Mesendoderm (in vitro differentiated cells): ENCODE measurements at regions not wholly inside any gene's neighbourhood (a gene's known extent, or its start where the extent isn't known, plus 50 kb on each side); places are given as distances from the start of the nearest gene placed in this dataset.

Experiments
- DNase-seq: peaks from one replicate; pipeline ENCODE4 v3.0.0; 2013
- H2AK5ac ChIP-seq: 2 replicates; pipeline ENCODE4 v1.6.1; 2013; ENCODE audit warnings: low read length, inconsistent platforms
- H2BK120ac ChIP-seq: 2 replicates; pipeline ENCODE4 v1.6.1; 2013; ENCODE audit warnings: low read depth, mild to moderate bottlenecking, low read length, moderate library complexity, mixed read lengths
- H2BK15ac ChIP-seq: replicated peaks from 2 replicates; pipeline ENCODE4 v1.6.1; 2013; ENCODE audit warnings: low read depth, mild to moderate bottlenecking, moderate library complexity
- H2BK5ac ChIP-seq: 2 replicates; pipeline ENCODE4 v1.6.1; 2013; ENCODE audit warnings: low read length, inconsistent platforms
- H3K18ac ChIP-seq: 2 replicates; pipeline ENCODE4 v1.6.1; 2013; ENCODE audit warnings: mild to moderate bottlenecking, low read length, mixed read lengths
- H3K23ac ChIP-seq: one replicate; pipeline ENCODE4 v1.6.1; 2013; ENCODE audit warnings: low read length
- H3K27ac ChIP-seq: 2 replicates; pipeline ENCODE4 v1.5.1; 2013; ENCODE audit warnings: low read depth, mild to moderate bottlenecking, inconsistent platforms, low read length, moderate library complexity
- H3K27me3 ChIP-seq: 2 replicates; pipeline ENCODE4 v1.6.1; 2013; ENCODE audit warnings: low read length, control low read depth, mild to moderate bottlenecking, inconsistent platforms; ENCODE audit not compliant: insufficient read depth, poor library complexity
- H3K36me3 ChIP-seq: 2 replicates; pipeline ENCODE4 v1.6.1; 2013; ENCODE audit warnings: low read length, inconsistent platforms; ENCODE audit not compliant: control insufficient read depth, insufficient read depth
- H3K4ac ChIP-seq: one replicate; pipeline ENCODE4 v1.6.1; 2013; ENCODE audit warnings: low read depth, mild to moderate bottlenecking, low read length, moderate library complexity
- H3K4me1 ChIP-seq: 2 replicates; pipeline ENCODE4 v1.6.1; 2013; ENCODE audit warnings: low read depth, low read length, inconsistent platforms; ENCODE audit not compliant: control insufficient read depth
- H3K4me2 ChIP-seq: 2 replicates; pipeline ENCODE4 v1.6.1; 2013; ENCODE audit warnings: low read length
- H3K4me3 ChIP-seq: 2 replicates; pipeline ENCODE4 v1.5.1; 2013; ENCODE audit warnings: mild to moderate bottlenecking, low read length
- H3K56ac ChIP-seq: one replicate; pipeline ENCODE4 v1.6.1; 2013; ENCODE audit warnings: low read length
- H3K79me1 ChIP-seq: 2 replicates; pipeline ENCODE4 v1.6.1; 2013; ENCODE audit warnings: low read length, inconsistent platforms
- H3K79me2 ChIP-seq: 2 replicates; pipeline ENCODE4 v1.6.1; 2013; ENCODE audit warnings: mild to moderate bottlenecking, low read length; ENCODE audit not compliant: control insufficient read depth, insufficient read depth
- H3K9ac ChIP-seq: 2 replicates; pipeline ENCODE4 v1.6.1; 2013; ENCODE audit warnings: low read length, inconsistent platforms
- H4K5ac ChIP-seq: one replicate; pipeline ENCODE4 v1.6.1; 2013; ENCODE audit warnings: low read length
- H4K8ac ChIP-seq: one replicate; pipeline ENCODE4 v1.6.1; 2013; ENCODE audit warnings: low read depth, mild to moderate bottlenecking, control low read depth, low read length, moderate library complexity
- WGBS: extraction: QIAGEN DNeasy Blood & Tissue Kit; methylation state at CpG from one replicate; pipeline ENCODE4 v1.1.7; 2013; ENCODE audit warnings: low lambda C conversion rate, missing lambda C conversion rate; ENCODE audit not compliant: insufficient coverage; ENCODE audit errors: extremely low coverage; 5-methylcytosine and 5-hydroxymethylcytosine counted together

- no peaks in the 10 kb centered on the region for H3K27me3 ChIP-seq
Observed at GRCh38 chr2:193348055-193348454, 1153.3 kb upstream of the TMEFF2 start.

GRCh38 chr2:193336781-193337180, 1142.0 kb upstream of the TMEFF2 start:
- Histone ChIP-seq H3K27me3 (no peaks in the 10 kb centered on the region), H3K4me1 (no peaks in the 10 kb centered on the region), H3K9ac (no peak overlapping the region), H3K79me1 (no peaks in the 10 kb centered on the region), H4K8ac (no peak overlapping the region), H3K27ac (no peak overlapping the region), H2BK120ac (no peak overlapping the region), H2BK5ac (no peak overlapping the region), H3K79me2 (no peaks in the 10 kb centered on the region), H3K4ac (no peak overlapping the region), H3K4me3 (no peak overlapping the region), H3K18ac (no peak overlapping the region), H3K23ac (no peak overlapping the region), H3K56ac (no peak overlapping the region), H3K4me2 (no peak overlapping the region), H3K36me3 (no peaks in the 10 kb centered on the region), H2BK15ac (no peak overlapping the region), H4K5ac (no peak overlapping the region), H2AK5ac (no peak overlapping the region)
- WGBS: no CpG with 5 or more reads among the region's 1 CpG
- no peak for DNase-seq

More at GRCh38 chr2:193348055-193348454, 1153.3 kb upstream of the TMEFF2 start:
- H2AK5ac ChIP-seq: no peak overlapping the region
- no CpG with 5 or more reads among the region's 2 CpGs for WGBS
- no peaks in the 10 kb centered on the region for H3K36me3 ChIP-seq
- no peak overlapping the region for H3K9ac ChIP-seq
- no peak overlapping the region for H2BK15ac ChIP-seq
- H3K79me2 ChIP-seq: no peaks in the 10 kb centered on the region
- H3K4me3 ChIP-seq: no peak overlapping the region
- no peak overlapping the region for H3K4ac ChIP-seq
- DNase-seq: no peak
- no peak overlapping the region for H4K5ac ChIP-seq
- H3K4me2 ChIP-seq: no peak overlapping the region
- no peak overlapping the region for H2BK5ac ChIP-seq
- no peaks in the 10 kb centered on the region for H3K79me1 ChIP-seq
- H2BK120ac ChIP-seq: no peak overlapping the region
- H3K23ac ChIP-seq: no peak overlapping the region
- H3K4me1 ChIP-seq: no peaks in the 10 kb centered on the region
- no peak overlapping the region for H3K27ac ChIP-seq
- no peak overlapping the region for H3K18ac ChIP-seq
- no peak overlapping the region for H3K56ac ChIP-seq
- no peak overlapping the region for H4K8ac ChIP-seq

- no peaks in the 10 kb centered on the region for H3K36me3 ChIP-seq
- H3K23ac ChIP-seq: no peak overlapping the region
Observed at GRCh38 chr2:193334401-193334800, 1139.7 kb upstream of the TMEFF2 start.

GRCh38 chr2:193333539-193333938, 1138.8 kb upstream of the TMEFF2 start:
- 100% methylated on average over 2 of the region's 3 CpGs for WGBS
- Histone ChIP-seq H3K36me3 (no peaks in the 10 kb centered on the region), H3K79me1 (no peaks in the 10 kb centered on the region), H3K18ac (no peak overlapping the region), H4K8ac (no peak overlapping the region), H2BK5ac (no peak overlapping the region), H4K5ac (no peak overlapping the region), H2AK5ac (no peak overlapping the region), H3K4ac (no peak overlapping the region), H3K27me3 (no peaks in the 10 kb centered on the region), H3K56ac (no peak overlapping the region), H3K23ac (no peak overlapping the region), H3K4me3 (no peak overlapping the region), H3K27ac (no peak overlapping the region), H3K4me1 (no peaks in the 10 kb centered on the region), H3K79me2 (no peaks in the 10 kb centered on the region), H3K9ac (no peak overlapping the region), H3K4me2 (no peak overlapping the region), H2BK15ac (no peak overlapping the region), H2BK120ac (no peak overlapping the region)
- no peak for DNase-seq

More at GRCh38 chr2:193334401-193334800, 1139.7 kb upstream of the TMEFF2 start:
- no peak overlapping the region for H3K4me3 ChIP-seq
- H3K4me1 ChIP-seq: no peaks in the 10 kb centered on the region
- no peaks in the 10 kb centered on the region for H3K79me2 ChIP-seq
- DNase-seq: no peak
- no peak overlapping the region for H2AK5ac ChIP-seq
- no peak overlapping the region for H4K5ac ChIP-seq
- no peaks in the 10 kb centered on the region for H3K27me3 ChIP-seq
- H3K79me1 ChIP-seq: no peaks in the 10 kb centered on the region
- no peak overlapping the region for H3K27ac ChIP-seq
- H2BK15ac ChIP-seq: no peak overlapping the region
- H3K9ac ChIP-seq: no peak overlapping the region
- H3K56ac ChIP-seq: no peak overlapping the region
- H4K8ac ChIP-seq: no peak overlapping the region
- no peak overlapping the region for H2BK120ac ChIP-seq
- H2BK5ac ChIP-seq: no peak overlapping the region
- no CpG with 5 or more reads among the region's 1 CpG for WGBS
- no peak overlapping the region for H3K4me2 ChIP-seq
- H3K18ac ChIP-seq: no peak overlapping the region
- H3K4ac ChIP-seq: no peak overlapping the region

DNA sequence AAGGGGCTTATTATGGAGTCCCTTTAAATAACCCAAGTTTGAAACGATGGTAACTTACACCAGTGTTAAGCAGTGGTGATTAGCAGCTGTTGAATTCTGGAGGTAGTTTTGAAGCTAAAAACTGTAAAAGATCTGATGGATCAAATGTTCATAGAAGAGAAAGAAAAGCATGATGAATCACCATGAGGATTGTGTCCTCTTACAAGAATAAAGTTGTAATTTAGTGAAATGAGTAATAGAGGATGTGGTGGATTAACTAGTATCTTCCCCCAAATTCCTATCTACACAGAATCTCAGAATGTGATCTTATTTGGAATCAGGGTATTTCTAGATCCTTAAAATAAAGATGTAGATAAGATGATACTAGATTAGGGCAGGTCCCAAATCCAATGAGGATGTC, 1138.2 kb upstream of the TMEFF2 start:
- Histone ChIP-seq H3K56ac (no peak overlapping the region), H2BK120ac (no peak overlapping the region), H3K9ac (no peak overlapping the region), H2BK15ac (no peak overlapping the region), H3K18ac (no peak overlapping the region), H3K79me2 (no peaks in the 10 kb centered on the region), H4K8ac (no peak overlapping the region), H3K4me3 (no peak overlapping the region), H3K23ac (no peak overlapping the region), H4K5ac (no peak overlapping the region), H3K4me2 (no peak overlapping the region), H3K4me1 (no peaks in the 10 kb centered on the region), H2BK5ac (no peak overlapping the region), H3K4ac (no peak overlapping the region), H3K79me1 (no peaks in the 10 kb centered on the region), H2AK5ac (no peak overlapping the region), H3K27ac (no peak overlapping the region), H3K27me3 (no peaks in the 10 kb centered on the region), H3K36me3 (no peaks in the 10 kb centered on the region)
- WGBS: no CpG with 5 or more reads among the region's 1 CpG
- no peak for DNase-seq

DNA sequence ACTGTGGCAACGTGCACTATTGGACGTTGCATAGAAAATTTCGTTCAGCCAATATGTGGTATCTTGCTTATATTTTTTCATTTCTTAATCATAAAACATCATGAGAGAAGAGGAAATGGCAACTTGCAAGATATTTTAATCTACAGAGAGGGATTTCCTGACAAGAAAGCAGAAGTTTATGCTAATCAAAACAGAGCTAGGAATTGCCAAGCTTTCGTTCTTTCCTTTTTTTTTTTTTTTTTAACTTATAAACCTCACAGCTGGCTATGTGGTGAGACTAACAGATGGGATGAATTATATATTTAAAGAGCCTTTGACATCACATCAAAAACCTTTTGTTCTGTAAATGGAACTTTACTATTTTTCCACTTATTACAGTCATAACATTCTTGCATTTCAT, 1136.9 kb upstream of the TMEFF2 start:
- Histone ChIP-seq H3K9ac (no peak overlapping the region), H3K27ac (no peak overlapping the region), H3K4me1 (no peaks in the 10 kb centered on the region), H2AK5ac (no peak overlapping the region), H3K79me2 (no peaks in the 10 kb centered on the region), H3K4me3 (no peak overlapping the region), H3K36me3 (no peaks in the 10 kb centered on the region), H2BK15ac (no peak overlapping the region), H3K79me1 (no peaks in the 10 kb centered on the region), H3K27me3 (no peaks in the 10 kb centered on the region), H3K56ac (no peak overlapping the region), H3K23ac (no peak overlapping the region), H2BK120ac (no peak overlapping the region), H4K8ac (no peak overlapping the region), H3K4ac (no peak overlapping the region), H2BK5ac (no peak overlapping the region), H3K18ac (no peak overlapping the region), H3K4me2 (no peak overlapping the region), H4K5ac (no peak overlapping the region)
- DNase-seq: no peak
- no CpG with 5 or more reads among the region's 4 CpGs for WGBS
